ENCODE measurements at regions not wholly inside any gene's neighbourhood (a gene's known extent, or its start where the extent isn't known, plus 50 kb on each side); places are given as distances from the start of the nearest gene placed in this dataset.

DNA sequence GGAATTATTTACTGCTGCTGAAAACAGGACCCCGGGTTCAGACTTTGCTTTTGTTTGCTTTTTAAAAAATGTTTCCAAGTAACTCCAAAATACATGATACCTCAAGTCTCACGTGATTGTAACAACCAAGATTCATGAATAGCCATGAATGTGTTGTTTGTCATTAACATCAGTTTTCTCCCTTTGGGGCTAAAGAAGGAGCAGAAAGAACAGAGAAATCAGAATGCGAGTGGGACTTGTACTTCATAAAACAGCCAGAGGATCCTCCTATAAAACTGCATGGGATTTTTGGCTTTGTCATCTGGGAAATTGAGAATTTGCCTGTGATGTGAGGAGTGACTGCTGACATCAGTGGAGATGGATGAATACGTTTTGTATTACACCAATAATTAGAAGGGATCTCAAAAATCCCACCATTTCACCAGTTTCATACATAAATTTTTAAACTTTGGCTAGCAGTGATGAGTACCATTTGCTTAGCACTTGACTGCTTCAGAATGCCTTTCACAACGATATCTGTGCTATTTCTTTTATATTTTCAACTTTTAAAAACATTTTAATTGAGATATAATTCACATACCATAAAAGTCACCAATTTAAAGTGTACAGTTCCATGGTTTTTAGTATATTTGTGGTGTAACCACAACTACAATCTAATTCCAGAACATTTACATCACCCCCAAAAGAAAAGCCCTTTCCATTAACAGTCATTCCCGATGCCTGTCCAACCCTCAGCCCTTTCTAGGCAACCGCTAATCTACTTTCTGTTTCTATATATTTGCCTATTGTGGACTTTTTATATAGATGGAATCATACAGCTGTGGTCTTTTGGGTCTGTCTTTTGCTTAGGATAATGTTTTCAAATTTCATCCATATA, 126.9 kb upstream of the ANKRD55 start:
- TF ChIP-seq, protein P1, sequence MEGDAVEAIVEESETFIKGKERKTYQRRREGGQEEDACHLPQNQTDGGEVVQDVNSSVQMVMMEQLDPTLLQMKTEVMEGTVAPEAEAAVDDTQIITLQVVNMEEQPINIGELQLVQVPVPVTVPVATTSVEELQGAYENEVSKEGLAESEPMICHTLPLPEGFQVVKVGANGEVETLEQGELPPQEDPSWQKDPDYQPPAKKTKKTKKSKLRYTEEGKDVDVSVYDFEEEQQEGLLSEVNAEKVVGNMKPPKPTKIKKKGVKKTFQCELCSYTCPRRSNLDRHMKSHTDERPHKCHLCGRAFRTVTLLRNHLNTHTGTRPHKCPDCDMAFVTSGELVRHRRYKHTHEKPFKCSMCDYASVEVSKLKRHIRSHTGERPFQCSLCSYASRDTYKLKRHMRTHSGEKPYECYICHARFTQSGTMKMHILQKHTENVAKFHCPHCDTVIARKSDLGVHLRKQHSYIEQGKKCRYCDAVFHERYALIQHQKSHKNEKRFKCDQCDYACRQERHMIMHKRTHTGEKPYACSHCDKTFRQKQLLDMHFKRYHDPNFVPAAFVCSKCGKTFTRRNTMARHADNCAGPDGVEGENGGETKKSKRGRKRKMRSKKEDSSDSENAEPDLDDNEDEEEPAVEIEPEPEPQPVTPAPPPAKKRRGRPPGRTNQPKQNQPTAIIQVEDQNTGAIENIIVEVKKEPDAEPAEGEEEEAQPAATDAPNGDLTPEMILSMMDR (conservative IDR thresholded peaks at IDR 0.05 in 1 of 2, IDR thresholded peaks at IDR 0.05 in 1 of 2; ENCODE audit: extremely low read depth in 1 of 2, insufficient read depth in 1 of 2, low read depth in 1 of 2, low read length in 2 of 2): no peak
- TF ChIP-seq EZH2 (IDR thresholded peaks at IDR 0.05; ENCODE audit: borderline replicate concordance, low read length): no peak

Measured in mammary epithelial cell (primary cell).